SK-N-SH (cell line): ENCODE measurements at regions not wholly inside any gene's neighbourhood (a gene's known extent, or its start where the extent isn't known, plus 50 kb on each side); places are given as distances from the start of the nearest gene placed in this dataset.

Experiments
- CHD2 ChIP-seq: fragments of 150-350 bp; IDR thresholded peaks from 2 replicates; pipeline ENCODE4 v1.6.1; 2018; ENCODE audit warnings: low read length; ENCODE audit not compliant: partially characterized antibody
- POLR2AphosphoS5 ChIP-seq: IDR thresholded peaks from 2 replicates; pipeline ENCODE4 v1.6.1; 2012; ENCODE audit warnings: low read depth, low read length
- RAD21 ChIP-seq: IDR thresholded peaks from 2 replicates; pipeline ENCODE4 v1.6.1; 2012; ENCODE audit warnings: mild to moderate bottlenecking, low read length
- TCF12 ChIP-seq: IDR thresholded peaks from 2 replicates; pipeline ENCODE4 v1.4.0; 2012
- USF1 ChIP-seq: IDR thresholded peaks from 2 replicates; pipeline ENCODE4 v1.4.0; 2012; ENCODE audit warnings: low read depth, borderline replicate concordance
- ZBTB33 ChIP-seq: IDR thresholded peaks from 2 replicates; pipeline ENCODE4 v1.4.0; 2012; ENCODE audit warnings: low read depth, borderline replicate concordance
- TF ChIP-seq, protein P1 (sequence below): fragments of 200-600 bp; sonication (generic); IDR thresholded peaks from 2 replicates; pipeline ENCODE4 v1.6.1; 2017; ENCODE audit warnings: antibody characterized with exemption, mild to moderate bottlenecking, moderate library complexity
- TF ChIP-seq, protein P2 (sequence below): IDR thresholded peaks from 2 replicates; pipeline ENCODE4 v1.6.1; 2012; ENCODE audit warnings: mild to moderate bottlenecking, low read depth, low read length, moderate library complexity

GRCh38 chr2:186927867-186928191, 78.9 kb upstream of the ZSWIM2 start:
- TF ChIP-seq ZBTB33 (no peak), USF1 (no peak), RAD21 (no peak), POLR2AphosphoS5 (no peak), CHD2 (no peak), TCF12 (no peak)
- TF ChIP-seq, protein P1, sequence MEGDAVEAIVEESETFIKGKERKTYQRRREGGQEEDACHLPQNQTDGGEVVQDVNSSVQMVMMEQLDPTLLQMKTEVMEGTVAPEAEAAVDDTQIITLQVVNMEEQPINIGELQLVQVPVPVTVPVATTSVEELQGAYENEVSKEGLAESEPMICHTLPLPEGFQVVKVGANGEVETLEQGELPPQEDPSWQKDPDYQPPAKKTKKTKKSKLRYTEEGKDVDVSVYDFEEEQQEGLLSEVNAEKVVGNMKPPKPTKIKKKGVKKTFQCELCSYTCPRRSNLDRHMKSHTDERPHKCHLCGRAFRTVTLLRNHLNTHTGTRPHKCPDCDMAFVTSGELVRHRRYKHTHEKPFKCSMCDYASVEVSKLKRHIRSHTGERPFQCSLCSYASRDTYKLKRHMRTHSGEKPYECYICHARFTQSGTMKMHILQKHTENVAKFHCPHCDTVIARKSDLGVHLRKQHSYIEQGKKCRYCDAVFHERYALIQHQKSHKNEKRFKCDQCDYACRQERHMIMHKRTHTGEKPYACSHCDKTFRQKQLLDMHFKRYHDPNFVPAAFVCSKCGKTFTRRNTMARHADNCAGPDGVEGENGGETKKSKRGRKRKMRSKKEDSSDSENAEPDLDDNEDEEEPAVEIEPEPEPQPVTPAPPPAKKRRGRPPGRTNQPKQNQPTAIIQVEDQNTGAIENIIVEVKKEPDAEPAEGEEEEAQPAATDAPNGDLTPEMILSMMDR: no peak
- TF ChIP-seq, protein P2, sequence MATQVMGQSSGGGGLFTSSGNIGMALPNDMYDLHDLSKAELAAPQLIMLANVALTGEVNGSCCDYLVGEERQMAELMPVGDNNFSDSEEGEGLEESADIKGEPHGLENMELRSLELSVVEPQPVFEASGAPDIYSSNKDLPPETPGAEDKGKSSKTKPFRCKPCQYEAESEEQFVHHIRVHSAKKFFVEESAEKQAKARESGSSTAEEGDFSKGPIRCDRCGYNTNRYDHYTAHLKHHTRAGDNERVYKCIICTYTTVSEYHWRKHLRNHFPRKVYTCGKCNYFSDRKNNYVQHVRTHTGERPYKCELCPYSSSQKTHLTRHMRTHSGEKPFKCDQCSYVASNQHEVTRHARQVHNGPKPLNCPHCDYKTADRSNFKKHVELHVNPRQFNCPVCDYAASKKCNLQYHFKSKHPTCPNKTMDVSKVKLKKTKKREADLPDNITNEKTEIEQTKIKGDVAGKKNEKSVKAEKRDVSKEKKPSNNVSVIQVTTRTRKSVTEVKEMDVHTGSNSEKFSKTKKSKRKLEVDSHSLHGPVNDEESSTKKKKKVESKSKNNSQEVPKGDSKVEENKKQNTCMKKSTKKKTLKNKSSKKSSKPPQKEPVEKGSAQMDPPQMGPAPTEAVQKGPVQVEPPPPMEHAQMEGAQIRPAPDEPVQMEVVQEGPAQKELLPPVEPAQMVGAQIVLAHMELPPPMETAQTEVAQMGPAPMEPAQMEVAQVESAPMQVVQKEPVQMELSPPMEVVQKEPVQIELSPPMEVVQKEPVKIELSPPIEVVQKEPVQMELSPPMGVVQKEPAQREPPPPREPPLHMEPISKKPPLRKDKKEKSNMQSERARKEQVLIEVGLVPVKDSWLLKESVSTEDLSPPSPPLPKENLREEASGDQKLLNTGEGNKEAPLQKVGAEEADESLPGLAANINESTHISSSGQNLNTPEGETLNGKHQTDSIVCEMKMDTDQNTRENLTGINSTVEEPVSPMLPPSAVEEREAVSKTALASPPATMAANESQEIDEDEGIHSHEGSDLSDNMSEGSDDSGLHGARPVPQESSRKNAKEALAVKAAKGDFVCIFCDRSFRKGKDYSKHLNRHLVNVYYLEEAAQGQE: no peak
